SK-N-MC (cell line): ENCODE measurements at regions not wholly inside any gene's neighbourhood (a gene's known extent, or its start where the extent isn't known, plus 50 kb on each side); places are given as distances from the start of the nearest gene placed in this dataset.

ENCODE experiments used
- EZH2 ChIP-seq: fragments of 200-600 bp; sonication (generic); IDR thresholded peaks from one replicate; pipeline ENCODE4 v1.6.1; 2017; ENCODE audit warnings: antibody characterized with exemption
- FOXP2 ChIP-seq: optimal IDR thresholded peaks from 2 replicates; pipeline ENCODE3; 2011; ENCODE audit warnings: mild to moderate bottlenecking, moderate library complexity; ENCODE audit not compliant: insufficient read depth; ENCODE audit errors: extremely low read length, control extremely low read depth
- POLR2AphosphoS5 ChIP-seq: IDR thresholded peaks from 2 replicates; pipeline ENCODE4 v1.6.1; 2012; ENCODE audit warnings: mild to moderate bottlenecking, low read depth, low read length, borderline replicate concordance

DNA sequence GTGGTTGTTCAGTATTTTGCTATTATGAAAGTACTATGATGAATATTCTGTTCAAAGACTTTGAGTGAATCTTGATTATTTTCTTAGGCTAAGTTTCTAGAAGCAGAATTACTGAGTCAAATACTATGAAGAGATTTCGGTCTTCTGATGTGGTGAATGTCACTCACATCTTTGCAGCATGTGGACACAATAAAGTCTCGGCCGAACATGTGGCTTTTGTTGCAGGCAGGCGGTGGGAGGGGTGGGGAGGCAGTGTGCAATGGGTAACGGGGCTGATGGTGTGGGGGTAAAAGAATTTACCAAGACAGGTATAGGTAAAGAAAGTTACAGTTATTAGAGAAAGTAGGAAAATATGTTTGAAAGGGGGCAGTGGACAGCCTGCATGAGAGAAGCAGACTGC is 156.4 kb upstream of the DTNBP1 start:
- TF ChIP-seq EZH2 (no peak), POLR2AphosphoS5 (no peak), FOXP2 (no peak)
